Caco-2 (cell line): ENCODE measurements at regions not wholly inside any gene's neighbourhood (a gene's known extent, or its start where the extent isn't known, plus 50 kb on each side); places are given as distances from the start of the nearest gene placed in this dataset.
A peak's percentile ranks its signal among the peaks of the same experiment; 100 is the strongest.
"Not testable (repeated sequence)": the region's sequence is repeated elsewhere in the genome, so short reads cannot be mapped to it uniquely, and the experiment has no call there.

Experiments
- BruUV-seq: library from RNA; stranded (reverse); fragments of 400-500 nt; replicated peaks from 2 replicates; lab custom pipeline; 2021; lab: Mats Ljungman, UMichigan
- CTCF ChIA-PET: fragments of 300-600 bp; sonication (Branson Sonifier 250); formaldehyde crosslinking; loops from one replicate; lab custom pipeline; 2022; ENCODE audit warnings: antibody characterized with exemption; lab: Charles Lee
- POLR2A ChIA-PET: fragments of 300-600 bp; sonication (Branson Sonifier 250); formaldehyde crosslinking; loops from one replicate; lab custom pipeline; 2022; ENCODE audit warnings: antibody characterized with exemption; lab: Charles Lee
- DNase-seq, 2 experiments: peaks; one replicate each; pipeline versions ENCODE4 v3.0.0 to v3.0.0-alpha.2; 2020 to 2022
- H3K27me3 ChIP-seq: replicated peaks from 2 replicates; pipeline ENCODE4 v1.6.0; 2011; ENCODE audit warnings: low read length; ENCODE audit not compliant: control insufficient read depth, insufficient read depth
- H3K36me3 ChIP-seq: 2 replicates; pipeline ENCODE4 v1.5.1; 2011; ENCODE audit warnings: low read length; ENCODE audit not compliant: control insufficient read depth, insufficient read depth
- H3K4me1 ChIP-seq: fragments of 250-450 bp; sonication (Bioruptor Pico); 2 replicates; pipeline ENCODE4 v1.5.1; 2020; ENCODE audit warnings: mild to moderate bottlenecking
- H3K4me3 ChIP-seq: 2 replicates; pipeline ENCODE4 v1.5.1; 2011; ENCODE audit warnings: low read depth, mild to moderate bottlenecking, control low read depth, low read length
- H3K9me3 ChIP-seq: fragments of 250-450 bp; sonication (Bioruptor Pico); 2 replicates; pipeline ENCODE4 v1.5.1; 2020; ENCODE audit warnings: mild to moderate bottlenecking, moderate library complexity
- H3K27ac Mint-ChIP-seq: one replicate; pipeline ENCODE4 v1.8.0; 2022; ENCODE audit warnings: mixed read lengths; ENCODE audit not compliant: unreplicated experiment
- H3K27me3 Mint-ChIP-seq: one replicate; pipeline ENCODE4 v1.8.0; 2022; ENCODE audit warnings: mixed read lengths; ENCODE audit not compliant: insufficient read depth, unreplicated experiment
- H3K36me3 Mint-ChIP-seq: one replicate; pipeline ENCODE4 v1.8.0; 2022; ENCODE audit warnings: mild to moderate bottlenecking, mixed read lengths; ENCODE audit not compliant: insufficient read depth, unreplicated experiment
- H3K4me1 Mint-ChIP-seq: one replicate; pipeline ENCODE4 v1.8.0; 2022; ENCODE audit warnings: low read depth, mixed read lengths; ENCODE audit not compliant: unreplicated experiment
- H3K4me3 Mint-ChIP-seq: one replicate; pipeline ENCODE4 v1.8.0; 2022; ENCODE audit warnings: mild to moderate bottlenecking, moderate library complexity, mixed read lengths; ENCODE audit not compliant: unreplicated experiment
- H3K9me3 Mint-ChIP-seq: one replicate; pipeline ENCODE4 v1.8.0; 2022; ENCODE audit warnings: mixed read lengths; ENCODE audit not compliant: unreplicated experiment
- CTCF ChIP-seq, 2 experiments: fragments of 200-600 bp in 1 of 2; IDR thresholded peaks; 1 replicate in 1 of 2; 2 replicates in 1 of 2; pipeline versions ENCODE4 v1.5.1 to v1.8.0; 2011 to 2022; ENCODE audit warnings: antibody characterized with exemption in 1 of 2, control low read depth in 1 of 2, inconsistent platforms in 1 of 2, low read depth in 1 of 2, low read length in 1 of 2, mild to moderate bottlenecking in 1 of 2, moderate library complexity in 1 of 2; ENCODE audit not compliant: insufficient read depth in 1 of 2, severe bottlenecking in 1 of 2, unreplicated experiment in 1 of 2
- intact Hi-C: fragments of 100-400 bp; cut with micrococcal nuclease; formaldehyde crosslinking; loops from one replicate; pipeline ENCODE4 v1.10.0; 2022; ENCODE audit not compliant: unreplicated experiment

- H3K27me3 Mint-ChIP-seq, H3K9me3 ChIP-seq, BruUV-seq, H3K36me3 Mint-ChIP-seq, DNase-seq, POLR2A ChIA-PET, H3K27me3 ChIP-seq, H3K36me3 ChIP-seq, H3K4me1 Mint-ChIP-seq, H3K4me3 ChIP-seq, CTCF ChIA-PET, H3K27ac Mint-ChIP-seq, H3K4me3 Mint-ChIP-seq, intact Hi-C loops, H3K4me1 ChIP-seq: not testable (repeated sequence)
- peaks cover 20% of the 10 kb centered on the region for H3K9me3 Mint-ChIP-seq
Measured at GRCh38 chr1:24268555-24268954, 50.6 kb upstream of the GRHL3 start.

- Mint-ChIP-seq H3K4me1 (no peaks in the 10 kb centered on the region), H3K36me3 (no peaks in the 10 kb centered on the region), H3K27ac (no peak overlapping the region), H3K9me3 (peaks cover 10% of the 10 kb centered on the region), H3K4me3 (no peak overlapping the region), H3K27me3 (no peaks in the 10 kb centered on the region)
- H3K9me3 ChIP-seq: no peaks in the 10 kb centered on the region
- H3K4me3 ChIP-seq: no peak overlapping the region
- CTCF ChIA-PET: no interaction called here
- H3K27me3 ChIP-seq: no peaks in the 10 kb centered on the region
- no TSS peak for BruUV-seq
- H3K4me1 ChIP-seq: no peaks in the 10 kb centered on the region
- no peaks in the 10 kb centered on the region for H3K36me3 ChIP-seq
- no peak for DNase-seq
- POLR2A ChIA-PET: no interaction called here
- no peak for TF ChIP-seq CTCF (IDR thresholded peaks at IDR 0.05; ENCODE audit: insufficient read depth in 1 of 2, low read depth in 1 of 2, low read length in 1 of 2, severe bottlenecking in 1 of 2, unreplicated experiment in 1 of 2)
- intact Hi-C loops: no loop called here
Measured at GRCh38 chr1:24266998-24267397, 52.2 kb upstream of the GRHL3 start.

DNA sequence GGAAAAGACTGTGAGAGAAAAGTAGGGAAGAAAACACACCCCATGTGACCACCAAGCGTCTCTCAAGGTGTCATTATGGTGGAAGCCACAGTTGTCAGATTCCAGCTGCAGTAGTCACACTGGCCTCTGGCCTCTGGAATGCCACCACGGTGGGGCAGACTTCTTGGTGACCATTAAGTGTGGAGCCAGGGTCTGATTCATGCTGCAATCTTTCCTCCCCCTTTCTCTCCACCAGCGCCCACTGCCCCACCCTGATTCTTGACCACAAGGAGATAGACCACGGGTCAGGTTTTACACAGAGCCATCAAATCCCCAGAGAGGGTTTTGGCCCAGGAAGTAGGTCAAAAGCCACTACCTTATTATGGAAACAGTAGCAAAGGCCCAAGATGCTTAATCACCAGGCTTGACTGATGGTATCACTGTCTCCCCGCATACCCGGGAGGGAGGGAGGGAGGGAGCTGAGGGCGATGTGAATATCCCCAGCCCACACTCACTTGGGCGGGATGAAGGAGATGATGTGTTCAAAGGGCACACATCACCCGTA is 52.7 kb upstream of the GRHL3 start:
- ChIA-PET CTCF (no interaction called here), POLR2A (no interaction called here)
- Mint-ChIP-seq H3K36me3 (no peaks in the 10 kb centered on the region), H3K27me3 (no peaks in the 10 kb centered on the region), H3K27ac (no peak overlapping the region), H3K4me3 (no peak overlapping the region), H3K4me1 (no peaks in the 10 kb centered on the region), H3K9me3 (peaks cover 7% of the 10 kb centered on the region)
- Histone ChIP-seq H3K9me3 (no peaks in the 10 kb centered on the region), H3K4me3 (no peak overlapping the region), H3K36me3 (no peaks in the 10 kb centered on the region), H3K27me3 (no peaks in the 10 kb centered on the region), H3K4me1 (no peaks in the 10 kb centered on the region)
- DNase-seq: peak; percentile 30 to 73
- no TSS peak for BruUV-seq
- intact Hi-C loops: no loop called here
- no peak for TF ChIP-seq CTCF (IDR thresholded peaks at IDR 0.05; ENCODE audit: insufficient read depth in 1 of 2, low read depth in 1 of 2, low read length in 1 of 2, severe bottlenecking in 1 of 2, unreplicated experiment in 1 of 2)

DNA sequence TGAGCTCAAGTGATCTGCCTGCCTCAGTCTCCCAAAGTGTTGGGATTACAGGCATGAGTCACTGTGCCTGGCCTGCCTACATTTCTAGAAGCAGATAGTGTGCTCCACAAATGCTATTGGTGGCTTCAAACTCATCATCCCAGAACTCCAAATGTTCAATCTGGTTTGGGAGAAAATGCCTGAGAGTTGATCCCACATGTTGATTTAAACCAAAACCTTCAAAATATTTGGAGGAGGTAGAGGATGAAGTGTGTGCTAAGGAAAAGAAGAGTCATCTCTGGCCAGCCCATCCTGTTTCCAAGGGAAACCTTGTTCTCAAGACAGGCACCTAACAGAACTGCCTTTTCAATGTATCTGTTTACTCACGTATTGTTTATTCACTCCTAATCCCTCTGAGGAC is 55.4 kb upstream of the GRHL3 start:
- H3K4me1 ChIP-seq: no peaks in the 10 kb centered on the region
- Mint-ChIP-seq H3K9me3 (no peaks in the 10 kb centered on the region), H3K4me3 (no peak overlapping the region), H3K36me3 (no peaks in the 10 kb centered on the region), H3K27me3 (peaks cover 2% of the 10 kb centered on the region), H3K4me1 (no peaks in the 10 kb centered on the region), H3K27ac (no peak overlapping the region)
- no peaks in the 10 kb centered on the region for H3K9me3 ChIP-seq
- BruUV-seq: no TSS peak
- TF ChIP-seq CTCF (IDR thresholded peaks at IDR 0.05; ENCODE audit: insufficient read depth in 1 of 2, low read depth in 1 of 2, low read length in 1 of 2, severe bottlenecking in 1 of 2, unreplicated experiment in 1 of 2): no peak
- H3K4me3 ChIP-seq: no peak overlapping the region
- no peak for DNase-seq
- CTCF ChIA-PET: no interaction called here
- H3K36me3 ChIP-seq: no peaks in the 10 kb centered on the region
- intact Hi-C loops: no loop called here
- POLR2A ChIA-PET: no interaction called here
- no peaks in the 10 kb centered on the region for H3K27me3 ChIP-seq
